GM12878 (cell line): ENCODE measurements at regions not wholly inside any gene's neighbourhood (a gene's known extent, or its start where the extent isn't known, plus 50 kb on each side); places are given as distances from the start of the nearest gene placed in this dataset.

Experiments
- ATAC-seq: fragments of 200-7000 bp; cut with Tn5 transposase; 3 replicates; pipeline ENCODE4 v1.9.1; 2020; ENCODE audit warnings: mild to moderate bottlenecking, moderate library complexity
- BruUV-seq: library from RNA; stranded (reverse); fragments of 400-500 nt; replicated peaks from 2 replicates; lab custom pipeline; 2021; lab: Mats Ljungman, UMichigan
- CTCF ChIA-PET: fragments of 300-600 bp; sonication (Branson Sonifier 250); formaldehyde crosslinking; extraction: SDS; loops from one replicate; lab custom pipeline; 2021; ENCODE audit warnings: inconsistent platforms; lab: Yijun Ruan, JAX
- POLR2A ChIA-PET: fragments of 350-600 bp; formaldehyde crosslinking; extraction: SDS; loops from one replicate; lab custom pipeline; 2021; ENCODE audit warnings: inconsistent platforms; lab: Charles Lee
- RAD21 ChIA-PET: fragments of 300-600 bp; sonication (Branson Sonifier 250); formaldehyde crosslinking; loops from one replicate; lab custom pipeline; 2023; ENCODE audit warnings: antibody characterized with exemption; ENCODE audit not compliant: unreplicated experiment; lab: Charles Lee
- SMC1A ChIA-PET: fragments of 300-600 bp; sonication (Branson Sonifier 250); formaldehyde crosslinking; loops from one replicate; lab custom pipeline; 2023; ENCODE audit not compliant: unreplicated experiment, uncharacterized antibody; lab: Charles Lee
- DNase-seq: peaks from one replicate; pipeline ENCODE4 v3.0.0-alpha.2; 2011; ENCODE audit warnings: low read depth, low spot score
- FAIRE-seq: peaks from 3 replicates; lab custom pipeline; 2011; peaks lifted over from hg19 to GRCh38; lab: Jason Lieb, UNC
- H2AFZ ChIP-seq: 2 replicates; pipeline ENCODE4 v1.6.0; 2011; ENCODE audit warnings: low read depth, low read length, control low read depth; ENCODE audit not compliant: control insufficient read depth
- H3K27ac ChIP-seq: 2 replicates; pipeline ENCODE4 v1.5.1; 2011; ENCODE audit warnings: control low read depth; ENCODE audit not compliant: control insufficient read depth, insufficient read depth
- H3K27me3 ChIP-seq, 2 experiments: replicated peaks in 1 of 2; 2 replicates each; pipeline versions ENCODE4 v1.6.0 to v1.6.1; 2011; ENCODE audit warnings: low read length in 1 of 2; ENCODE audit not compliant: control insufficient read depth in 2 of 2, insufficient read depth in 2 of 2
- H3K36me3 ChIP-seq, 2 experiments: 2 replicates each; pipeline ENCODE4 v1.5.1; 2011; ENCODE audit warnings: low read length in 1 of 2; ENCODE audit not compliant: control insufficient read depth in 2 of 2, insufficient read depth in 2 of 2
- H3K4me1 ChIP-seq: 2 replicates; pipeline ENCODE4 v1.6.1; 2011; ENCODE audit warnings: mild to moderate bottlenecking, low read length, moderate library complexity, mixed read lengths; ENCODE audit not compliant: control insufficient read depth, insufficient read depth
- H3K4me2 ChIP-seq: 2 replicates; pipeline ENCODE4 v1.6.0; 2011; ENCODE audit warnings: control low read depth; ENCODE audit not compliant: control insufficient read depth, insufficient read depth
- H3K4me3 ChIP-seq: fragments of 200-600 bp; sonication (generic); 2 replicates; pipeline ENCODE4 v1.5.1; 2016
- H3K79me2 ChIP-seq: 2 replicates; pipeline ENCODE4 v1.6.0; 2011; ENCODE audit warnings: low read length; ENCODE audit not compliant: control insufficient read depth, insufficient read depth
- H3K9ac ChIP-seq: 2 replicates; pipeline ENCODE4 v1.8.0; 2011; ENCODE audit warnings: low read length, control low read depth, mixed read lengths; ENCODE audit not compliant: control insufficient read depth, insufficient read depth
- H3K9me3 ChIP-seq: replicated peaks from 3 replicates; pipeline ENCODE4 v1.5.1; 2011; ENCODE audit warnings: mild to moderate bottlenecking, low read length; ENCODE audit not compliant: control insufficient read depth, insufficient read depth
- H4K20me1 ChIP-seq: 2 replicates; pipeline ENCODE4 v1.6.0; 2011; ENCODE audit not compliant: control insufficient read depth, insufficient read depth
- CEBPB ChIP-seq, 2 experiments: fragments of 150-350 bp in 1 of 2; IDR thresholded peaks; 2 replicates each; pipeline ENCODE4 v1.6.1; 2012 to 2014; ENCODE audit warnings: low read depth in 2 of 2, low read length in 2 of 2, borderline replicate concordance in 1 of 2, inconsistent platforms in 1 of 2
- ETV6 ChIP-seq, 2 experiments: fragments of 450-650 bp in 1 of 2; IDR thresholded peaks in 1 of 2; conservative IDR thresholded peaks in 1 of 2; 2 replicates each; pipeline ENCODE4 v1.6.1; 2014; ENCODE audit warnings: antibody characterized with exemption in 1 of 2, borderline replicate concordance in 1 of 2, low read depth in 1 of 2, mild to moderate bottlenecking in 1 of 2, moderate library complexity in 1 of 2
- JUND ChIP-seq: IDR thresholded peaks from 2 replicates; pipeline ENCODE4 v1.6.1; 2012; ENCODE audit warnings: low read depth, mild to moderate bottlenecking, low read length, improper control_type of control experiment, moderate library complexity
- MXI1 ChIP-seq: fragments of 150-350 bp; IDR thresholded peaks from 2 replicates; pipeline ENCODE4 v1.6.1; 2011; ENCODE audit warnings: low read depth, mild to moderate bottlenecking, inconsistent platforms, low read length, improper control_type of control experiment
- POLR2AphosphoS5 ChIP-seq: IDR thresholded peaks from 2 replicates; pipeline ENCODE4 v1.6.1; 2011; ENCODE audit warnings: mild to moderate bottlenecking, low read length, inconsistent platforms
- RAD51 ChIP-seq: fragments of 450-650 bp; IDR thresholded peaks from 2 replicates; pipeline ENCODE4 v1.6.1; 2016; ENCODE audit warnings: moderate library complexity, mild to moderate bottlenecking, inconsistent platforms
- SP1 ChIP-seq: IDR thresholded peaks from one replicate; pipeline ENCODE4 v1.6.1; 2011; ENCODE audit warnings: low read depth, low read length
- SPI1 ChIP-seq: IDR thresholded peaks from 2 replicates; pipeline ENCODE4 v1.6.1; 2011; ENCODE audit warnings: low read depth, mild to moderate bottlenecking, low read length, moderate library complexity, borderline replicate concordance; ENCODE audit not compliant: insufficient read depth
- STAT3 ChIP-seq: IDR thresholded peaks from 2 replicates; pipeline ENCODE4 v1.6.1; 2011; ENCODE audit warnings: low read depth, low read length, improper control_type of control experiment
- TAF1 ChIP-seq: IDR thresholded peaks from 2 replicates; pipeline ENCODE4 v1.6.1; 2011; ENCODE audit warnings: mild to moderate bottlenecking, low read depth, low read length, borderline replicate concordance
- TBL1XR1 ChIP-seq: IDR thresholded peaks from 2 replicates; pipeline ENCODE4 v1.6.1; 2012; ENCODE audit warnings: low read depth, low read length, improper control_type of control experiment
- ZNF217 ChIP-seq: fragments of 450-650 bp; IDR thresholded peaks from 2 replicates; pipeline ENCODE4 v1.6.1; 2017; ENCODE audit warnings: antibody characterized with exemption, mild to moderate bottlenecking
- WGBS: methylation state at CpG from one replicate; pipeline ENCODE4 v1.1.6; 2016; ENCODE audit warnings: low lambda C conversion rate; ENCODE audit not compliant: insufficient replicate concordance, insufficient coverage; ENCODE audit errors: missing lambda C conversion rate; 5-methylcytosine and 5-hydroxymethylcytosine counted together
- in situ Hi-C: fragments of 300-500 bp; cut with MboI; formaldehyde crosslinking; loops from 9 replicates; pipeline ENCODE4 v1.14.3; 2018; ENCODE audit warnings: mixed read lengths
- intact Hi-C: fragments of 100-400 bp; cut with micrococcal nuclease; formaldehyde crosslinking; loops from one replicate; pipeline ENCODE4 v1.14.2; 2022; ENCODE audit not compliant: unreplicated experiment
- TF ChIP-seq, protein P1 (sequence below): IDR thresholded peaks from 2 replicates; pipeline ENCODE4 v1.6.1; 2012; ENCODE audit warnings: low read depth, low read length, improper control_type of control experiment
- TF ChIP-seq, protein P2 (sequence below): IDR thresholded peaks from 2 replicates; pipeline ENCODE4 v1.6.1; 2012; ENCODE audit warnings: low read depth, low read length, improper control_type of control experiment
- TF ChIP-seq, protein P3 (sequence below): fragments of 450-650 bp; IDR thresholded peaks from 2 replicates; pipeline ENCODE4 v1.6.1; 2018; ENCODE audit warnings: mild to moderate bottlenecking, low read depth, moderate library complexity; ENCODE audit not compliant: partially characterized antibody

DNA sequence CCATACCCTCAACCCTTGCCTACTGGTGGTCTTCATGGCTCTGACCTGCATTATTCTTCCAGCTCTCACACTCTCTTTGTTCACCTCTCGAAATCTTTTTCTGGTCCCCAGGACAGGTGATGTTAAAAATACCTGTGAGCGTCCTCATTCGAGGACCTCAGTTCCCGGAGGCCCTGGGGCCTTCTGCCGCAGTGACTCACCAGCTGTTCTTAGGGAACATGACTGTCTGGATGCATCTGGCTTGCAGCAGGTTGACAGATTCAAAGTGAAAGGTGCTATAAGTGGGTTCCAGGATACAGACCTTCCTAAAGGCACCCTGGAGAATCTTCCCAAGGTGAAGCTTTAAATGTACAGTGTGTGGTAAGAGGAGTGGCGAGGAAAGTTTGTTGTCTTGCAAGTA lies 210.4 kb upstream of the KCNG1 start:
- DNase-seq (no peak), ATAC-seq (no peak), FAIRE-seq (no peak)
- H3K27ac ChIP-seq: no peak overlapping the region
- no peaks in the 10 kb centered on the region for H3K36me3 ChIP-seq
- no TSS peak for BruUV-seq
- ChIA-PET POLR2A (no interaction called here), CTCF (no interaction called here), RAD21 (no interaction called here), SMC1A (no interaction called here)
- H2AFZ ChIP-seq: no peak overlapping the region
- TF ChIP-seq SPI1 (no peak), ETV6 (conservative IDR thresholded peaks at IDR 0.05 in 1 of 2, IDR thresholded peaks at IDR 0.05 in 1 of 2; ENCODE audit: borderline replicate concordance in 1 of 2, low read depth in 1 of 2) (no peak)
- intact Hi-C loops (no loop called here), in situ Hi-C loops (no loop called here)
- H4K20me1 ChIP-seq: no peaks in the 10 kb centered on the region
- WGBS: 29% methylated on average over 6 of the region's 6 CpGs
- H3K9ac ChIP-seq: no peak overlapping the region
- H3K4me1 ChIP-seq: no peaks in the 10 kb centered on the region
- H3K27me3 ChIP-seq: peaks cover 0 to 3% of the 10 kb centered on the region in 2 experiments; a peak in 3 of 4 replicates
- H3K4me2 ChIP-seq: no peak overlapping the region
- no peak overlapping the region for H3K4me3 ChIP-seq
- H3K9me3 ChIP-seq: no peaks in the 10 kb centered on the region
- H3K79me2 ChIP-seq: no peaks in the 10 kb centered on the region

DNA sequence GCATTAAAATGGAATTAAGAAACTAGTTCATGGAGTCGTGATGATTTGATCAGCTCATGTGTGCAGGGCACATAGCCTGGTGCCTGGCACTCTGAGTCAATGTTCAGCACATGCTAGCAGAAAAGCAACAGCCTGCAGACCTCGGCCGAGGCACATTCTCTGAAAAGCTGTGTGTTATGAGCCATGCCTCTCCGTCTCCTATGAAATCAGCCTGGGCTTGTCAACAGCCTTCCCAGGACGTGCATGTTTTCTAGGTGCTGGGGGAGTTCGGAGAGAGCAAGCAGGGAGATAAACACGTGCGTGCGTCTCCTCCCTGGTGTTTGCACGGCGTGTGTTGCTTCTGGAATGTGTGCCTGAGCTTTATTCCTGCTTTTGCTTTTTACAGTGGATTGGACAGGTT lies 207.8 kb upstream of the KCNG1 start:
- no peak overlapping the region for H3K27ac ChIP-seq
- no peaks in the 10 kb centered on the region for H3K79me2 ChIP-seq
- ChIA-PET RAD21 (no interaction called here), POLR2A (no interaction called here), SMC1A (no interaction called here), CTCF (no interaction called here)
- intact Hi-C loops: no loop called here
- peaks cover 0 to 3% of the 10 kb centered on the region in 2 experiments; a peak in 3 of 4 replicates for H3K27me3 ChIP-seq
- no peak overlapping the region for H3K4me2 ChIP-seq
- ATAC-seq (no peak), FAIRE-seq (no peak), DNase-seq (no peak)
- no peaks in the 10 kb centered on the region for H3K9me3 ChIP-seq
- WGBS: 49% methylated on average over 11 of the region's 11 CpGs
- H3K9ac ChIP-seq: no peak overlapping the region
- H3K36me3 ChIP-seq: no peaks in the 10 kb centered on the region
- no TSS peak for BruUV-seq
- no peak overlapping the region for H3K4me3 ChIP-seq
- H4K20me1 ChIP-seq: no peaks in the 10 kb centered on the region
- H3K4me1 ChIP-seq: no peaks in the 10 kb centered on the region
- H2AFZ ChIP-seq: no peak overlapping the region
- in situ Hi-C loops: no loop called here
- no peak for TF ChIP-seq STAT3
- TF ChIP-seq SP1: no peak
- TF ChIP-seq, protein P1, sequence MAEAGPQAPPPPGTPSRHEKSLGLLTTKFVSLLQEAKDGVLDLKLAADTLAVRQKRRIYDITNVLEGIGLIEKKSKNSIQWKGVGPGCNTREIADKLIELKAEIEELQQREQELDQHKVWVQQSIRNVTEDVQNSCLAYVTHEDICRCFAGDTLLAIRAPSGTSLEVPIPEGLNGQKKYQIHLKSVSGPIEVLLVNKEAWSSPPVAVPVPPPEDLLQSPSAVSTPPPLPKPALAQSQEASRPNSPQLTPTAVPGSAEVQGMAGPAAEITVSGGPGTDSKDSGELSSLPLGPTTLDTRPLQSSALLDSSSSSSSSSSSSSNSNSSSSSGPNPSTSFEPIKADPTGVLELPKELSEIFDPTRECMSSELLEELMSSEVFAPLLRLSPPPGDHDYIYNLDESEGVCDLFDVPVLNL: no peak
- no peak for TF ChIP-seq RAD51
- TF ChIP-seq MXI1: no peak
- TF ChIP-seq TBL1XR1: no peak
- no peak for TF ChIP-seq POLR2AphosphoS5
- TF ChIP-seq, protein P2, sequence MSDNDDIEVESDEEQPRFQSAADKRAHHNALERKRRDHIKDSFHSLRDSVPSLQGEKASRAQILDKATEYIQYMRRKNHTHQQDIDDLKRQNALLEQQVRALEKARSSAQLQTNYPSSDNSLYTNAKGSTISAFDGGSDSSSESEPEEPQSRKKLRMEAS: no peak
- TF ChIP-seq, protein P3, sequence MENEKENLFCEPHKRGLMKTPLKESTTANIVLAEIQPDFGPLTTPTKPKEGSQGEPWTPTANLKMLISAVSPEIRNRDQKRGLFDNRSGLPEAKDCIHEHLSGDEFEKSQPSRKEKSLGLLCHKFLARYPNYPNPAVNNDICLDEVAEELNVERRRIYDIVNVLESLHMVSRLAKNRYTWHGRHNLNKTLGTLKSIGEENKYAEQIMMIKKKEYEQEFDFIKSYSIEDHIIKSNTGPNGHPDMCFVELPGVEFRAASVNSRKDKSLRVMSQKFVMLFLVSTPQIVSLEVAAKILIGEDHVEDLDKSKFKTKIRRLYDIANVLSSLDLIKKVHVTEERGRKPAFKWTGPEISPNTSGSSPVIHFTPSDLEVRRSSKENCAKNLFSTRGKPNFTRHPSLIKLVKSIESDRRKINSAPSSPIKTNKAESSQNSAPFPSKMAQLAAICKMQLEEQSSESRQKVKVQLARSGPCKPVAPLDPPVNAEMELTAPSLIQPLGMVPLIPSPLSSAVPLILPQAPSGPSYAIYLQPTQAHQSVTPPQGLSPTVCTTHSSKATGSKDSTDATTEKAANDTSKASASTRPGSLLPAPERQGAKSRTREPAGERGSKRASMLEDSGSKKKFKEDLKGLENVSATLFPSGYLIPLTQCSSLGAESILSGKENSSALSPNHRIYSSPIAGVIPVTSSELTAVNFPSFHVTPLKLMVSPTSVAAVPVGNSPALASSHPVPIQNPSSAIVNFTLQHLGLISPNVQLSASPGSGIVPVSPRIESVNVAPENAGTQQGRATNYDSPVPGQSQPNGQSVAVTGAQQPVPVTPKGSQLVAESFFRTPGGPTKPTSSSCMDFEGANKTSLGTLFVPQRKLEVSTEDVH: no peak
- no peak for TF ChIP-seq CEBPB (IDR thresholded peaks at IDR 0.05; ENCODE audit: borderline replicate concordance in 1 of 2, low read depth in 2 of 2, low read length in 2 of 2)
- TF ChIP-seq JUND: no peak
- TF ChIP-seq ZNF217: no peak
- no peak for TF ChIP-seq TAF1
